Fibroblast of lung (primary cell): ENCODE measurements at regions not wholly inside any gene's neighbourhood (a gene's known extent, or its start where the extent isn't known, plus 50 kb on each side); places are given as distances from the start of the nearest gene placed in this dataset.
A peak's percentile ranks its signal among the peaks of the same experiment; 100 is the strongest.

ENCODE experiments used
- DNase-seq, 2 donors: peaks; one replicate each; pipeline versions ENCODE4 v3.0.0 to v3.0.0-alpha.2; 2010; ENCODE audit warnings: low read depth in 2 of 2
- H2AFZ ChIP-seq: 2 replicates; pipeline ENCODE4 v1.5.1; 2012; ENCODE audit warnings: low read length, control low read depth, inconsistent platforms
- H3K27ac ChIP-seq: 2 replicates; pipeline ENCODE4 v1.5.1; 2011; ENCODE audit warnings: low read length, control low read depth; ENCODE audit not compliant: insufficient read depth
- H3K27me3 ChIP-seq: 2 replicates; pipeline ENCODE4 v1.5.1; 2011; ENCODE audit warnings: mild to moderate bottlenecking, low read length; ENCODE audit not compliant: control insufficient read depth, insufficient read depth
- H3K36me3 ChIP-seq: 2 replicates; pipeline ENCODE4 v1.5.1; 2011; ENCODE audit warnings: low read length; ENCODE audit not compliant: control insufficient read depth, insufficient read depth
- H3K4me1 ChIP-seq: 2 replicates; pipeline ENCODE4 v1.5.1; 2011; ENCODE audit warnings: low read length; ENCODE audit not compliant: control insufficient read depth, insufficient read depth; ENCODE audit errors: extremely low read depth
- H3K4me2 ChIP-seq: 2 replicates; pipeline ENCODE4 v1.5.1; 2011; ENCODE audit warnings: low read length, control low read depth; ENCODE audit not compliant: insufficient read depth; ENCODE audit errors: extremely low read depth
- H3K4me3 ChIP-seq, 4 experiments: fragments of 200-600 bp in 1 of 4; sonication (generic) in 1 of 4; replicated peaks in 1 of 4; 2 replicates each; pipeline ENCODE4 v1.5.1; 2011 to 2016; ENCODE audit warnings: low read length in 4 of 4, low read depth in 3 of 4, mild to moderate bottlenecking in 3 of 4, control low read depth in 2 of 4, inconsistent platforms in 1 of 4, mixed read lengths in 1 of 4; ENCODE audit not compliant: insufficient read depth in 1 of 4; ENCODE audit errors: control extremely low read depth in 1 of 4
- H3K79me2 ChIP-seq: 2 replicates; pipeline ENCODE4 v1.5.1; 2012; ENCODE audit warnings: mild to moderate bottlenecking, low read length, inconsistent platforms; ENCODE audit not compliant: control insufficient read depth, insufficient read depth
- H3K9ac ChIP-seq: 2 replicates; pipeline ENCODE4 v1.5.1; 2011; ENCODE audit warnings: mild to moderate bottlenecking, low read length, control low read depth; ENCODE audit not compliant: insufficient read depth
- H3K9me3 ChIP-seq: 2 replicates; pipeline ENCODE4 v1.5.1; 2012; ENCODE audit warnings: low read depth, low read length; ENCODE audit not compliant: control insufficient read depth, insufficient read depth
- H4K20me1 ChIP-seq: 2 replicates; pipeline ENCODE4 v1.5.1; 2011; ENCODE audit warnings: low read length; ENCODE audit not compliant: control insufficient read depth, insufficient read depth; ENCODE audit errors: extremely low read depth
- EZH2 ChIP-seq: IDR thresholded peaks from 2 replicates; pipeline ENCODE4 v1.5.1; 2012; ENCODE audit warnings: low read length, control low read depth, mild to moderate bottlenecking; ENCODE audit errors: missing control alignments
- TF ChIP-seq, protein P1 (sequence below), 2 donors: IDR thresholded peaks in 1 of 2; conservative IDR thresholded peaks in 1 of 2; 1 replicate in 1 of 2; 2 replicates in 1 of 2; pipeline ENCODE4 v1.5.1; 2011 to 2012; ENCODE audit warnings: low read length in 2 of 2, control low read depth in 1 of 2, inconsistent platforms in 1 of 2, low read depth in 1 of 2, mild to moderate bottlenecking in 1 of 2

DNA sequence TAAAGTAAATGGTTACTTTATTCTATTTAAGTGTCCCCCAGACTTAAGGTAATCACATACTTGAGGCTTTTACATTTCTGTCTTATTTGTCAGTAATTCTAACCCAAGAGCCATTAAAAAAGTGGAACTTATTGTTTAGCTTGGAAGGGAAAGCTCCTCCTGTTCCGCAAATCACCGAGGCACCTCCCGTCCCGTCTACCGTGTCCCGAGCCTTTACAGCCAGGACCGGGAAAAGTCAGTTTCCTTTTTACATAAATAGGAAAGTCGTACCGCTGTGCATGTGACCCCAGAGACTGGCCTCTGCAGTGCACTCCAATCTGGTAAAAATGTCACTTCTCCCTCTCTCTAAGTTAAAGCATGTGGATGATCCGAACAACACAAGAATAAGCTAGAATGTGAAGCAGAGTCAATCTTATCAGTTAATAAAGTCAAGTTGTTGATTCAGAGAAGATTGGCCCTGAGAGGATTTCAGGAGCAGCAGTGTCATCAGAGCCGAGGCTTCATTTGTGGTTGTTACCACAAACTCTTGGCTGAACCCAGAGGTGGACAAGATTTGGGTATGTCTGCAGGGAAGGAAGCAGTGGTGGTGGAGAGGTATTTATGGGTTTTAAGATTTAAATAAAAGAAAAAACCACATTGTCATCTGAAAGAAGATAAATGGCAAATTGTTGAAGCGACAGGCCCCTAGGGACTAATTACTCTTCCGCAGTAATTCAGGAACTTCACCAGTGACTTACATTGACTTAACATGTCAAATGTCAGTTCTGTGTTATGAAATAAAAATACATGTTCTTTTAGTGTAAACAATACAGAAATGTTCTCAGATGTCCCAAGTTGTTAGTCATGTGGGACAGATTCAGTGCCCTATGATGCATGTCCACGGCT, 316.6 kb upstream of the ZNF32 start:
- Histone ChIP-seq H3K27me3 (peaks cover 13% of the 10 kb centered on the region), H3K9ac (no peak overlapping the region), H3K9me3 (no peaks in the 10 kb centered on the region), H3K4me1 (peaks cover 5% of the 10 kb centered on the region), H2AFZ (no peak overlapping the region), H3K27ac (no peak overlapping the region), H3K4me2 (no peak overlapping the region), H4K20me1 (no peaks in the 10 kb centered on the region), H3K79me2 (no peaks in the 10 kb centered on the region), H3K4me3 (no peak overlapping the region), H3K36me3 (no peaks in the 10 kb centered on the region)
- DNase-seq, result peak; percentile 66 to 93
- TF ChIP-seq, protein P1, sequence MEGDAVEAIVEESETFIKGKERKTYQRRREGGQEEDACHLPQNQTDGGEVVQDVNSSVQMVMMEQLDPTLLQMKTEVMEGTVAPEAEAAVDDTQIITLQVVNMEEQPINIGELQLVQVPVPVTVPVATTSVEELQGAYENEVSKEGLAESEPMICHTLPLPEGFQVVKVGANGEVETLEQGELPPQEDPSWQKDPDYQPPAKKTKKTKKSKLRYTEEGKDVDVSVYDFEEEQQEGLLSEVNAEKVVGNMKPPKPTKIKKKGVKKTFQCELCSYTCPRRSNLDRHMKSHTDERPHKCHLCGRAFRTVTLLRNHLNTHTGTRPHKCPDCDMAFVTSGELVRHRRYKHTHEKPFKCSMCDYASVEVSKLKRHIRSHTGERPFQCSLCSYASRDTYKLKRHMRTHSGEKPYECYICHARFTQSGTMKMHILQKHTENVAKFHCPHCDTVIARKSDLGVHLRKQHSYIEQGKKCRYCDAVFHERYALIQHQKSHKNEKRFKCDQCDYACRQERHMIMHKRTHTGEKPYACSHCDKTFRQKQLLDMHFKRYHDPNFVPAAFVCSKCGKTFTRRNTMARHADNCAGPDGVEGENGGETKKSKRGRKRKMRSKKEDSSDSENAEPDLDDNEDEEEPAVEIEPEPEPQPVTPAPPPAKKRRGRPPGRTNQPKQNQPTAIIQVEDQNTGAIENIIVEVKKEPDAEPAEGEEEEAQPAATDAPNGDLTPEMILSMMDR (conservative IDR thresholded peaks at IDR 0.05 in 1 of 2, IDR thresholded peaks at IDR 0.05 in 1 of 2; ENCODE audit: low read depth in 1 of 2, low read length in 2 of 2), result no peak
- no peak for TF ChIP-seq EZH2

DNA sequence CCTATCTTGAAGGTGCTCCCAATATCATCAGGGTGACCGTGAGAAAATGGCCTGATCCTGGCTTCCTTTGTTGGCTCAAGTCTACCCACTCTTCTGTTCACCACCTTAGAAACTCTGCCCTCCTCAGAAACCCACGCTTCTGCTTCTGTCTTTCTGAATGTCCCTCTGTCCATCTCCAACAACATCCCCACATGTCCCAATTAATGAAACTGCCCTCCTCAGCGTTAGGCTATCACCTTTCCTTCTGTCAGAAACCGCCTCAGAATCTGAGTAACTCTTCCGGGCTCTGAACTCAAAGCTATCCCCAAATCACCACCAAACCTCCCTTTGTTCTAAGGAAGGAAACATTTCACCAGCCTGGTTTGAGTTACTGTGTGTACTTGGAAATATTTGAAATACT, 315.8 kb upstream of the ZNF32 start:
- no peak overlapping the region for H2AFZ ChIP-seq
- H3K79me2 ChIP-seq, result no peaks in the 10 kb centered on the region
- peaks cover 13% of the 10 kb centered on the region for H3K27me3 ChIP-seq
- no peak for TF ChIP-seq EZH2
- TF ChIP-seq, protein P1 (conservative IDR thresholded peaks at IDR 0.05 in 1 of 2, IDR thresholded peaks at IDR 0.05 in 1 of 2; ENCODE audit: low read depth in 1 of 2, low read length in 2 of 2), result no peak
- H3K4me1 ChIP-seq, result peaks cover 5% of the 10 kb centered on the region
- no peaks in the 10 kb centered on the region for H3K36me3 ChIP-seq
- H3K4me3 ChIP-seq, result no peak overlapping the region
- H3K9ac ChIP-seq, result no peak overlapping the region
- H3K9me3 ChIP-seq, result no peaks in the 10 kb centered on the region
- H4K20me1 ChIP-seq, result no peaks in the 10 kb centered on the region
- no peak overlapping the region for H3K27ac ChIP-seq
- no peak overlapping the region for H3K4me2 ChIP-seq
- no peak for DNase-seq

DNA sequence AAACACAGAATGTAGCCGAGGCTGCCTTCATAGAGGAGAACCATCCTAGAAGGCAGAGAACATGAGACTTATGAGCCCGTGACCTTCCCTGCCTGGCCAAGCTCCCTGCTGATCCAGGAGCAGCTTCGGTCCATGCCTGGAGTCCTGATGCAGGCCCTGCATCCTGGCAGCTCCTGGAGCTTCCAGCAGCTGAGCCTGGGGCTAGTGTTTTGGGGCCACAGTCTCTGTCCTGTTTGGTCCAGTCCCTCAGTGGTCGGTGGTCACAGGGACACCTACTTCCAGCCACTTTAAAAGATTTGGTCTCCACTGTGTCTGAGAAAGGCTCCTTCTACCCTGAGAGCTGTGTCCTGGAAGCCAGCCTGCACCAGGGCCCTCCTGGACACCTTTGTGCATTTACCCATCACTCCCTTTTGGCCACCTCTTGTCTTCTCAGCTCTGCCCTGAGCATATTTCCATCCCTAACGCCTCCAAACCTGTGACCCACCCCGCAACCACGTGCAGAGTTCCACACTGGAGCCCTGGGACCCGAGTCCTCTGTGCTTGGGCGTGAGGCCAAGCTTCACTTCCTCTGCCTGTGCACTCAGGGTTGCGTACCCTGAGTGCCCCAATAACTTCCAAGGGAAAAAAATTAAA, 315.2 kb upstream of the ZNF32 start:
- Histone ChIP-seq H3K4me1 (peaks cover 5% of the 10 kb centered on the region), H3K4me2 (no peak overlapping the region), H3K27ac (no peak overlapping the region), H3K9ac (no peak overlapping the region), H3K36me3 (no peaks in the 10 kb centered on the region), H4K20me1 (no peaks in the 10 kb centered on the region), H3K79me2 (no peaks in the 10 kb centered on the region), H2AFZ (no peak overlapping the region), H3K4me3 (no peak overlapping the region), H3K9me3 (no peaks in the 10 kb centered on the region), H3K27me3 (peaks cover 16% of the 10 kb centered on the region)
- no peak for DNase-seq
- TF ChIP-seq EZH2, result no peak
- TF ChIP-seq, protein P1 (conservative IDR thresholded peaks at IDR 0.05 in 1 of 2, IDR thresholded peaks at IDR 0.05 in 1 of 2; ENCODE audit: low read depth in 1 of 2, low read length in 2 of 2), result no peak
